Small intestine (tissue), 7 donors: ENCODE measurements at regions not wholly inside any gene's neighbourhood (a gene's known extent, or its start where the extent isn't known, plus 50 kb on each side); places are given as distances from the start of the nearest gene placed in this dataset.
"Not testable (repeated sequence)": the region's sequence is repeated elsewhere in the genome, so short reads cannot be mapped to it uniquely, and the experiment has no call there.

Experiments used
- DNase-seq, 2 donors: peaks; one replicate each; pipeline versions ENCODE4 v3.0.0 to v3.0.0-alpha.2; 2013
- FAIRE-seq: peaks from 2 replicates; lab custom pipeline; 2012; peaks lifted over from hg19 to GRCh38; lab: Jason Lieb, UNC
- H3K27ac ChIP-seq, 3 donors: one replicate each; pipeline ENCODE4 v1.5.1; 2013; ENCODE audit warnings: low read length in 2 of 3, mild to moderate bottlenecking in 2 of 3, control low read depth in 1 of 3, inconsistent platforms in 1 of 3, low read depth in 1 of 3, moderate library complexity in 1 of 3
- H3K27me3 ChIP-seq, 3 donors: one replicate each; pipeline ENCODE4 v1.6.1; 2013; ENCODE audit warnings: low read length in 3 of 3, inconsistent platforms in 1 of 3; ENCODE audit not compliant: control insufficient read depth in 3 of 3, insufficient read depth in 3 of 3
- H3K36me3 ChIP-seq, 3 donors: one replicate each; pipeline ENCODE4 v1.6.1; 2013; ENCODE audit warnings: low read length in 3 of 3, inconsistent platforms in 1 of 3, low read depth in 1 of 3, mild to moderate bottlenecking in 1 of 3, moderate library complexity in 1 of 3; ENCODE audit not compliant: control insufficient read depth in 3 of 3, insufficient read depth in 2 of 3
- H3K4me1 ChIP-seq, 3 donors: one replicate each; pipeline ENCODE4 v1.6.1; 2013; ENCODE audit warnings: low read length in 2 of 3, inconsistent platforms in 1 of 3, low read depth in 1 of 3, mild to moderate bottlenecking in 1 of 3, moderate library complexity in 1 of 3; ENCODE audit not compliant: control insufficient read depth in 3 of 3, insufficient read depth in 2 of 3
- H3K4me3 ChIP-seq, 3 donors: one replicate each; pipeline ENCODE4 v1.5.1; 2013; ENCODE audit warnings: low read length in 3 of 3, control low read depth in 1 of 3, inconsistent platforms in 1 of 3, low read depth in 1 of 3, mild to moderate bottlenecking in 1 of 3, moderate library complexity in 1 of 3
- H3K9me3 ChIP-seq, 2 donors: one replicate each; pipeline ENCODE4 v1.6.1; 2013; ENCODE audit warnings: low read depth in 1 of 2, low read length in 1 of 2; ENCODE audit not compliant: control insufficient read depth in 2 of 2, insufficient read depth in 1 of 2
- WGBS, 3 donors: extraction: QIAGEN DNeasy Blood & Tissue Kit; methylation state at CpG; one replicate each; pipeline ENCODE4 v1.1.7; 2013; 5-methylcytosine and 5-hydroxymethylcytosine counted together
- donor health status: healthy with polysubstance abuse.
- donor health status: control.
- donor health status: control.
- donor health status: Bipolar disorder and iron deficiency.
- donor health status: healthy.

DNA sequence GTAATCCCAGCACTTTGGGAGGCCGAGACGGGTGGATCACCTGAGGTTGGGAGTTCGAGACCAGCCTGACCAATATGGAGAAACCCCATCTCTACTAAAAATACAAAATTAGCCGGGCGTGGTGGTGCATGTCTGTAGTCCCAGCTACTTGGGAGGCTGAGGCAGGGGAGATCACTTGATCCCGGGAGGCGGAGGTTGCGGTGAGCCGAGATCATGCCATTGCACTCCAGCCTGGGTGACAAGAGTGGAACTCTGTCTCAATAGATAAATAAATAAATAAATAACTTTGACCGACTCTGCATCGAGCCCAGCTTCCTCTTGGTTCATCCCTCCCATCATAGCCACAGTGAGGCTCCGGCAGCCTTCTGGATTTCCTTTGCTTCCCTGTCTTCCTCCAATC lies 89.6 kb downstream of the CRLF2 start:
- DNase-seq, result not testable (repeated sequence)

GRCh38 chrX:1119275-1119674 lies 93.2 kb downstream of the CRLF2 start:
- H3K27me3 ChIP-seq, result no peaks in the 10 kb centered on the region
- DNase-seq, result no peak
- 40 to 46% (median 40%) methylated on average over 2 of the region's 2 CpGs for WGBS, 3 donors
- H3K9me3 ChIP-seq, result no peaks in the 10 kb centered on the region
- no peak overlapping the region for H3K4me3 ChIP-seq
- no peaks in the 10 kb centered on the region for H3K4me1 ChIP-seq
- no peak overlapping the region for H3K27ac ChIP-seq
- no peak for FAIRE-seq
- no peaks in the 10 kb centered on the region for H3K36me3 ChIP-seq

More for the DNA sequence above, 89.6 kb downstream of the CRLF2 start:
- H3K27ac ChIP-seq, FAIRE-seq, H3K4me1 ChIP-seq, H3K36me3 ChIP-seq, H3K9me3 ChIP-seq, H3K4me3 ChIP-seq, H3K27me3 ChIP-seq: not testable (repeated sequence)
- WGBS, 3 donors, result 92 to 94% (median 93%) methylated on average over 12 of the region's 12 CpGs

- WGBS, 3 donors, result 88 to 89% (median 88%) methylated on average over 4 of the region's 4 CpGs
- DNase-seq (no peak), FAIRE-seq (no peak)
Observed at GRCh38 chrX:1118572-1119199, 93.8 kb downstream of the CRLF2 start.

GRCh38 chrX:1115411-1115810 lies 97.0 kb downstream of the CRLF2 start:
- WGBS, 3 donors, result 90 to 93% (median 93%) methylated on average over 12 of the region's 12 CpGs
- not testable (repeated sequence) for H3K27ac ChIP-seq, FAIRE-seq, H3K36me3 ChIP-seq, H3K27me3 ChIP-seq, DNase-seq, H3K9me3 ChIP-seq, H3K4me1 ChIP-seq, H3K4me3 ChIP-seq

More at GRCh38 chrX:1118572-1119199, 93.8 kb downstream of the CRLF2 start:
- no peaks in the 10 kb centered on the region for H3K4me1 ChIP-seq
- H3K27ac ChIP-seq, result no peak overlapping the region
- no peak overlapping the region for H3K4me3 ChIP-seq
- no peaks in the 10 kb centered on the region for H3K27me3 ChIP-seq
- no peaks in the 10 kb centered on the region for H3K36me3 ChIP-seq
- H3K9me3 ChIP-seq, result no peaks in the 10 kb centered on the region

DNA sequence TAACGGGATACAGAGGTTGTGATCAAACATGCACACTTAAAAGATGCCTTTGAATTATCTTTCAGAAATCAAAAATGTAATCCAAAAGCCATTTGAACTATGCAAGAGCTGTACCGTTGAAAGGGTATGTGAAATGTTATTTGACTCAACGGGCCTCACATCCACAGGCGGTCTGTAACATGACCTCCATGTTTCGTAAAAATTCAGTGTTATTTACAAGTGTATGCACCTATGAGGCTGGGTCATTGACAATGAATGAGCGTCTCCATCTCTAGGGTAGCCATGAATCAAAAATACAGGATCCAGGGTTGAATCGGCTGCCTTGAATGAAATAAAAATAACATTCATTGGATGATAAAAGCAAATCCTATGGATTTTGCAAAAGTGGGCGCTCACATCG lies 100.1 kb downstream of the CRLF2 start:
- no peaks in the 10 kb centered on the region for H3K4me1 ChIP-seq
- WGBS, 3 donors, result 41 to 53% (median 49%) methylated on average over 9 of the region's 9 CpGs
- H3K4me3 ChIP-seq, result no peak overlapping the region
- H3K27me3 ChIP-seq, result no peaks in the 10 kb centered on the region
- peaks cover 0 to 3% of the 10 kb centered on the region in 2 donors for H3K9me3 ChIP-seq
- DNase-seq (no peak), FAIRE-seq (no peak)
- H3K27ac ChIP-seq, result no peak overlapping the region
- no peaks in the 10 kb centered on the region for H3K36me3 ChIP-seq

DNA sequence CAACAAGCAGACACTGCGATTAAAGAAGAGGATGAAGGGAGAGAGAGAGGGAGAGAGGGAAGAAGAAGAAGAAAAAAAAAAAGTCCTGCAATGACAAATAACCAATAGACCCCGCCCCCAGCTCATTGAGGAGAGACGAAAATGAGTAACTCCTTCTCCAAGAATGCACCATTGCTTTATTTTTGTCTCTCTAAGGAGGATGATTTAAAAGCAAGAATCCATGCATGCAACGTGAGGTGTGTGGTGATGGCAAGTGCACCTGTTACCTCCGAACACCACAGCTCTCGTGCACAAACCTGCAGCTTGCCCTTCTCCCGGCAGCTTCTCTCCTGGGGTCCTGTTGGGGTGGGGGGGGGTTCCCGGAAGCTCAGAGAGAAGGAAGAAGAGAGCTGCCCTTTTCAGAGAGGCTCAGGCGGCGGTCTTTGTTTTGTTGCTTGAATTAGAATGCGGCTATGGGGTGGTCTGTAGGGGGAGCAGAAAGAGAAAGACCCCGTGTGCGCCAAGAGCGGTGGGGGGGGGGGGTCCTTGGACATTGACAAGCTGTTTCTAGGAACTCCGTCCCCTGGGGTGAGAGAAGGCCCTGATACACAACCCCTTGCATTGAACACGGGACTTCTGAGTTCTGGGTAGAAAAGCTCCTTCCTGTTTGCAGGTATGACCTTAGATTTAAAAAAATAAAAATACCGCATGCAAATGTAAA lies 100.7 kb downstream of the CRLF2 start:
- FAIRE-seq, result no peak
- H3K27me3 ChIP-seq, result no peaks in the 10 kb centered on the region

DNA sequence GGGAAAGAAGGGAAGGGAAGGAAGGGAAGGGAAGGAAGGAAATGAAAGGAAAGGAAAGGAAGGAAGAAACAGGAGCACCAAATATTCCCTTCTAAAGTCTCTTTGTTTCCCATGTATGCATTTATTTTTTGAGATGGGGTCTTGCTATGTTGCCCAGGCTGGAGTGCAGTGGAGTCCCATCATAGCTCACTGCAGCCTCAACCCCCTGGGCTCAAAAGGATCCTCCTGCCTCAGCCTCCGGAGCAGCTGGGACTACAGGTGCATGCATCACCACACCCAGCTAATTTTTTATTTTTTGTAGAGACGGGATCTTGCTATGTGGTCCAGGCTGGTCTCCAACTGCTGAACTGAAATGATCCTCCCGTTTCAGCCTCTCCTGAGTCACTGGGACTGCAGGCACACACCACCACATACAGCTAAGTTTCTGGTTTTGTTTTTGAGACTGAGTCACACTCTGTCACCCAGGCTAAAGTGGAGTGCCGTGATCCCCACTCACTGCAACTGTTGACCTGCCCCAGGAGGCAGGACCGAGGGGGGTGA lies 102.8 kb downstream of the CRLF2 start:
- peaks cover 0 to 3% of the 10 kb centered on the region in 2 donors for H3K9me3 ChIP-seq
- no peak for DNase-seq
- H3K4me1 ChIP-seq, result no peaks in the 10 kb centered on the region
- H3K27ac ChIP-seq, result no peak overlapping the region
- H3K4me3 ChIP-seq, result no peak overlapping the region
- no peaks in the 10 kb centered on the region for H3K27me3 ChIP-seq
- H3K36me3 ChIP-seq, result no peaks in the 10 kb centered on the region
- FAIRE-seq, result no peak
- WGBS, 3 donors, result 77 to 83% (median 79%) methylated on average over 5 of the region's 5 CpGs

More for the DNA sequence above, 100.7 kb downstream of the CRLF2 start:
- Histone ChIP-seq H3K27ac (no peak overlapping the region), H3K36me3 (no peaks in the 10 kb centered on the region), H3K4me1 (no peaks in the 10 kb centered on the region), H3K4me3 (no peak overlapping the region), H3K9me3 (peaks cover 0 to 3% of the 10 kb centered on the region in 2 donors)
- WGBS, 3 donors, result 7 to 11% (median 7%) methylated on average over 17 of the region's 17 CpGs
- DNase-seq, result no peak

DNA sequence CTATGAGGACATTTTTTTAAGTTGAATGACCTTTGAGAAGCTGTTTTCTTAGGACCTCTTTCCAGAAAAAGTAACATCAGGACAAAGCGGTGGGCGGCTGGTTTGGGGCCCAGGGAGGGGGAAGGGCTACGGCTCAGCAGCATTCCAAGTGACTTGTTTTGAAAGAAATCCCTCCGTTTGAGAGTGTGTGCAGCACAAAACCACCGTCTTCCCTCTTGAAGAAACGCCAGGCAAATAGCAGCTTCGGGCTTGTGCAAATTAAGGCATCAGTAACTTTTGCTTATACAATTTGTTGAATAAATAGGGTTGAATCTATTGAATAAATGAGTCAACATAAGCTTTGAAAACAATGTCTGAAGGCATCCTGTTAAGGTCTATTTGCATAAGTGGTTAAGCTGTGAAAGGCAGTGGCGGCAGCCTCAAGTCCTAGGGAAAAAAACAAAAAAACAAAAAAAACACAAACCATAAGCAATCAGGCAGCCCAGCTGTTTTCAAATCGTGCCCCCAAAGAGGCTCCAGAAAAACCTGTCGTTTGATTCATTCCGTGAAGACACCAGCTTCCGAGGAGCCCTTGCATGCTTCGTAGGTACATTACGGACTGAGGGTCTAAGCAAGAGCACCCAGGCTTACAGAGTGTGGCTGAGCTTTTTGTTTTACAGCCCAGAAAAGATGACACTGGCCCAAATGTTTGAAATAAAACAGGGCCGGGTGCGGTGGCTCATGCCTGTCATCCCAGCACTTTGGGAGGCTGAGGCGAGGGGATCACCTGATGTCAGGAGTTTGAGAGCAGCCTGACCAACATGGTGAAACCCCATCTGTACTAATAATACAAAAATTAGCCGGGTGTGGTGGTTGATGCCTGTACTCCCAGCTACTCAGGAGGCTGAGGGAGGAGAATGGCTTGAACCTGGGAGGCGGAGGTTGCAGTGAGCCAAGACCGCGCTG lies 103.7 kb downstream of the CRLF2 start:
- Histone ChIP-seq H3K9me3 (peaks cover 0 to 3% of the 10 kb centered on the region in 2 donors), H3K36me3 (no peaks in the 10 kb centered on the region), H3K4me1 (no peaks in the 10 kb centered on the region), H3K4me3 (no peak overlapping the region), H3K27ac (no peak overlapping the region), H3K27me3 (no peaks in the 10 kb centered on the region)
- no peak for FAIRE-seq
- DNase-seq, result no peak
- 23 to 40% (median 34%) methylated on average over 21 of the region's 21 CpGs for WGBS, 3 donors
